H1 (cell line): ENCODE measurements at regions not wholly inside any gene's neighbourhood (a gene's known extent, or its start where the extent isn't known, plus 50 kb on each side); places are given as distances from the start of the nearest gene placed in this dataset.

ENCODE experiments used
- BACH1 ChIP-seq: IDR thresholded peaks from 2 replicates; pipeline ENCODE4 v1.6.1; 2012; ENCODE audit warnings: low read length, improper control_type of control experiment
- CTCF ChIP-seq, 3 experiments: IDR thresholded peaks; 1 replicate in 2 of 3; 2 replicates in 1 of 3; pipeline versions ENCODE4 v1.5.1 to v1.6.1; 2011; ENCODE audit warnings: low read length in 3 of 3, mild to moderate bottlenecking in 3 of 3, inconsistent platforms in 2 of 3, low read depth in 1 of 3, moderate library complexity in 1 of 3; ENCODE audit not compliant: insufficient read depth in 1 of 3; ENCODE audit errors: control extremely low read depth in 1 of 3
- EP300 ChIP-seq, 2 experiments: IDR thresholded peaks; 1 replicate in 1 of 2; 2 replicates in 1 of 2; pipeline ENCODE4 v1.6.1; 2011 to 2012; ENCODE audit warnings: low read depth in 2 of 2, low read length in 2 of 2, mild to moderate bottlenecking in 2 of 2, borderline replicate concordance in 1 of 2, inconsistent platforms in 1 of 2, moderate library complexity in 1 of 2
- EZH2 ChIP-seq: fragments of 200-600 bp; sonication (generic); IDR thresholded peaks from 2 replicates; pipeline ENCODE4 v1.7.1; 2012; ENCODE audit warnings: low read depth, mild to moderate bottlenecking, moderate library complexity, low read length, inconsistent platforms; ENCODE audit not compliant: severe bottlenecking
- JUN ChIP-seq: IDR thresholded peaks from 2 replicates; pipeline ENCODE4 v1.6.1; 2011; ENCODE audit warnings: low read depth, mild to moderate bottlenecking, improper control_type of control experiment, low read length

- no peak for TF ChIP-seq JUN
- TF ChIP-seq CTCF (IDR thresholded peaks at IDR 0.05; ENCODE audit: control extremely low read depth in 1 of 3, insufficient read depth in 1 of 3, low read depth in 1 of 3, low read length in 3 of 3): no peak
- TF ChIP-seq EP300 (IDR thresholded peaks at IDR 0.05; ENCODE audit: borderline replicate concordance in 1 of 2, low read depth in 2 of 2, low read length in 2 of 2): no peak
- TF ChIP-seq EZH2: no peak
- TF ChIP-seq BACH1: no peak
Measured at GRCh38 chr13:61672756-61673155, 257.1 kb upstream of the PCDH20 start (continued).
